C4-2B (cell line): ENCODE measurements at regions not wholly inside any gene's neighbourhood (a gene's known extent, or its start where the extent isn't known, plus 50 kb on each side); places are given as distances from the start of the nearest gene placed in this dataset.

ENCODE experiments used
- H3K27ac ChIP-seq: fragments of 450-650 bp; 2 replicates; pipeline ENCODE4 v1.5.1; 2017
- CTCF ChIP-seq: fragments of 450-650 bp; conservative IDR thresholded peaks from 2 replicates; pipeline ENCODE4 v1.5.1; 2017; ENCODE audit warnings: mild to moderate bottlenecking
- ZFX ChIP-seq: fragments of 450-650 bp; IDR thresholded peaks from 2 replicates; pipeline ENCODE4 v1.6.1; 2017

GRCh38 chr21:36554411-36555157 lies 74.7 kb upstream of the CLDN14 start:
- no peak overlapping the region for H3K27ac ChIP-seq
- TF ChIP-seq CTCF (no peak), ZFX (no peak)

- TF ChIP-seq ZFX, result no peak
- no peak for TF ChIP-seq CTCF
- H3K27ac ChIP-seq, result no peak overlapping the region
Measured at GRCh38 chr21:36555199-36555800, 75.4 kb upstream of the CLDN14 start.

- H3K27ac ChIP-seq, result no peak overlapping the region
- TF ChIP-seq ZFX (no peak), CTCF (no peak)
Measured at GRCh38 chr21:36557316-36557715, 77.4 kb upstream of the CLDN14 start.

- no peak overlapping the region for H3K27ac ChIP-seq
- no peak for TF ChIP-seq ZFX
- TF ChIP-seq CTCF, result no peak
Measured at GRCh38 chr21:36560933-36561575, 81.1 kb upstream of the CLDN14 start.

- H3K27ac ChIP-seq, result no peak overlapping the region
- TF ChIP-seq CTCF (no peak), ZFX (no peak)
Measured at GRCh38 chr21:36563341-36563926, 83.5 kb upstream of the CLDN14 start.

GRCh38 chr21:36564647-36565046 lies 84.7 kb upstream of the CLDN14 start:
- no peak overlapping the region for H3K27ac ChIP-seq
- TF ChIP-seq CTCF, result no peak
- TF ChIP-seq ZFX, result no peak

- TF ChIP-seq CTCF (no peak), ZFX (no peak)
- no peak overlapping the region for H3K27ac ChIP-seq
Measured at GRCh38 chr21:36565540-36565939, 85.6 kb upstream of the CLDN14 start.
